PC-9 (cell line): ENCODE measurements at regions not wholly inside any gene's neighbourhood (a gene's known extent, or its start where the extent isn't known, plus 50 kb on each side); places are given as distances from the start of the nearest gene placed in this dataset.

Source experiments
- BruUV-seq: library from RNA; stranded (reverse); fragments of 400-500 nt; replicated peaks from 2 replicates; lab custom pipeline; 2021; lab: Mats Ljungman, UMichigan
- CTCF ChIA-PET: fragments of 300-600 bp; sonication (Branson Sonifier 250); formaldehyde crosslinking; loops from one replicate; lab custom pipeline; 2022; ENCODE audit warnings: antibody characterized with exemption; lab: Charles Lee
- POLR2A ChIA-PET: fragments of 300-600 bp; sonication (Branson Sonifier 250); formaldehyde crosslinking; loops from one replicate; lab custom pipeline; 2022; ENCODE audit warnings: antibody characterized with exemption; ENCODE audit not compliant: unreplicated experiment; lab: Charles Lee
- DNase-seq, 2 experiments: peaks; one replicate each; pipeline versions ENCODE4 v3.0.0 to v3.0.0-alpha.2; 2015 to 2022; ENCODE audit warnings: mixed read lengths in 1 of 2
- H2AFZ ChIP-seq: fragments of 200-600 bp; sonication (generic); 2 replicates; pipeline ENCODE4 v1.8.1; 2017; ENCODE audit warnings: antibody characterized with exemption
- H3F3A ChIP-seq: fragments of 200-600 bp; sonication (generic); 2 replicates; pipeline ENCODE4 v1.8.1; 2017; ENCODE audit warnings: antibody characterized with exemption, mild to moderate bottlenecking, low read depth; ENCODE audit not compliant: insufficient read depth
- H3K27ac ChIP-seq: fragments of 200-600 bp; sonication (generic); 2 replicates; pipeline ENCODE4 v1.6.1; 2016; ENCODE audit warnings: mixed run types
- H3K27me3 ChIP-seq: fragments of 200-600 bp; sonication (generic); 2 replicates; pipeline ENCODE4 v1.6.1; 2016; ENCODE audit warnings: low read depth, mixed run types; ENCODE audit not compliant: insufficient read depth
- H3K36me3 ChIP-seq: fragments of 200-600 bp; sonication (generic); 2 replicates; pipeline ENCODE4 v1.6.1; 2016; ENCODE audit warnings: low read depth, mixed run types
- H3K4me1 ChIP-seq: fragments of 200-600 bp; sonication (generic); replicated peaks from 2 replicates; pipeline ENCODE4 v1.6.1; 2016; ENCODE audit warnings: mixed run types; ENCODE audit not compliant: insufficient read depth
- H3K4me2 ChIP-seq: fragments of 200-600 bp; sonication (generic); 2 replicates; pipeline ENCODE4 v1.6.1; 2017; ENCODE audit warnings: mixed run types
- H3K4me3 ChIP-seq: fragments of 200-600 bp; sonication (generic); 2 replicates; pipeline ENCODE4 v1.6.1; 2016; ENCODE audit warnings: mixed run types
- H3K79me2 ChIP-seq: fragments of 200-600 bp; sonication (generic); 2 replicates; pipeline ENCODE4 v1.6.1; 2017; ENCODE audit warnings: low read depth, mixed run types
- H3K9me2 ChIP-seq: fragments of 200-600 bp; sonication (generic); 2 replicates; pipeline ENCODE4 v1.8.1; 2017; ENCODE audit warnings: mild to moderate bottlenecking; ENCODE audit not compliant: insufficient read depth
- H3K9me3 ChIP-seq: fragments of 200-600 bp; sonication (generic); 2 replicates; pipeline ENCODE4 v1.8.1; 2016; ENCODE audit warnings: low read depth; ENCODE audit not compliant: insufficient read depth
- H4K20me1 ChIP-seq: fragments of 200-600 bp; sonication (generic); 2 replicates; pipeline ENCODE4 v1.8.1; 2017; ENCODE audit not compliant: insufficient read depth
- CTCF ChIP-seq: fragments of 200-600 bp; sonication (generic); conservative IDR thresholded peaks from 2 replicates; pipeline ENCODE4 v1.6.1; 2017; ENCODE audit warnings: mixed run types, antibody characterized with exemption, mild to moderate bottlenecking, moderate library complexity
- EZH2 ChIP-seq: fragments of 200-600 bp; sonication (generic); IDR thresholded peaks from 2 replicates; pipeline ENCODE4 v1.8.0; 2017; ENCODE audit warnings: antibody characterized with exemption, low read depth
- intact Hi-C: fragments of 100-400 bp; cut with micrococcal nuclease; formaldehyde crosslinking; loops from one replicate; pipeline ENCODE4 v1.10.0; 2022; ENCODE audit not compliant: unreplicated experiment

- no peak overlapping the region for H3K27ac ChIP-seq
- H3K4me3 ChIP-seq = no peak overlapping the region
- no peaks in the 10 kb centered on the region for H3K4me1 ChIP-seq
- H3K79me2 ChIP-seq = no peaks in the 10 kb centered on the region
- TF ChIP-seq CTCF = no peak
- TF ChIP-seq EZH2 = no peak
- ChIA-PET CTCF (no interaction called here), POLR2A (no interaction called here)
- BruUV-seq = no TSS peak
- H3K9me3 ChIP-seq = no peaks in the 10 kb centered on the region
- H3F3A ChIP-seq = no peaks in the 10 kb centered on the region
- H2AFZ ChIP-seq = no peak overlapping the region
- H3K27me3 ChIP-seq = peaks cover 32% of the 10 kb centered on the region
- H3K9me2 ChIP-seq = no peaks in the 10 kb centered on the region
- H4K20me1 ChIP-seq = no peaks in the 10 kb centered on the region
- no peak for DNase-seq
- intact Hi-C loops = no loop called here
- no peak overlapping the region for H3K4me2 ChIP-seq
- no peaks in the 10 kb centered on the region for H3K36me3 ChIP-seq
Observed at GRCh38 chr10:2867788-2868299, 199.5 kb upstream of the PFKP start.

- Histone ChIP-seq H3K27ac (no peak overlapping the region), H3K4me2 (no peak overlapping the region), H3K4me1 (no peaks in the 10 kb centered on the region), H3K4me3 (no peak overlapping the region), H3K36me3 (no peaks in the 10 kb centered on the region), H4K20me1 (no peaks in the 10 kb centered on the region), H3K9me3 (no peaks in the 10 kb centered on the region), H3K79me2 (no peaks in the 10 kb centered on the region), H3K27me3 (peaks cover 37% of the 10 kb centered on the region), H3K9me2 (no peaks in the 10 kb centered on the region), H2AFZ (no peak overlapping the region), H3F3A (no peaks in the 10 kb centered on the region)
- no TSS peak for BruUV-seq
- no peak for DNase-seq
- POLR2A ChIA-PET = no interaction called here
- intact Hi-C loops = no loop called here
- TF ChIP-seq EZH2 = no peak
- no peak for TF ChIP-seq CTCF
- CTCF ChIA-PET = no interaction called here
Observed at GRCh38 chr10:2866569-2866968, 200.8 kb upstream of the PFKP start.

- Histone ChIP-seq H3K27ac (no peak overlapping the region), H3K9me2 (no peaks in the 10 kb centered on the region), H3K4me1 (no peaks in the 10 kb centered on the region), H3K9me3 (no peaks in the 10 kb centered on the region), H3K79me2 (no peaks in the 10 kb centered on the region), H3K36me3 (no peaks in the 10 kb centered on the region), H3F3A (no peaks in the 10 kb centered on the region), H4K20me1 (no peaks in the 10 kb centered on the region), H2AFZ (no peak overlapping the region), H3K27me3 (peaks cover 30% of the 10 kb centered on the region; the same call in 1 of the 2 replicates), H3K4me3 (no peak overlapping the region), H3K4me2 (no peak overlapping the region)
- TF ChIP-seq EZH2 (no peak), CTCF (no peak)
- intact Hi-C loops = no loop called here
- no TSS peak for BruUV-seq
- CTCF ChIA-PET = no interaction called here
- DNase-seq = no peak
- POLR2A ChIA-PET = no interaction called here
Observed at GRCh38 chr10:2861632-2862210, 205.6 kb upstream of the PFKP start.
